GM06990 (cell line): ENCODE measurements at regions not wholly inside any gene's neighbourhood (a gene's known extent, or its start where the extent isn't known, plus 50 kb on each side); places are given as distances from the start of the nearest gene placed in this dataset.
"Not testable (repeated sequence)": the region's sequence is repeated elsewhere in the genome, so short reads cannot be mapped to it uniquely, and the experiment has no call there.

Source experiments
- DNase-seq: peaks from one replicate; pipeline ENCODE4 v3.0.0-alpha.2; 2011; ENCODE audit not compliant: insufficient read length; ENCODE audit errors: extremely low read depth
- H3K27me3 ChIP-seq: replicated peaks from 2 replicates; pipeline ENCODE4 v1.6.0; 2011; ENCODE audit warnings: low read length; ENCODE audit not compliant: control insufficient read depth, insufficient read depth
- H3K36me3 ChIP-seq: 2 replicates; pipeline ENCODE4 v1.5.1; 2011; ENCODE audit warnings: low read length; ENCODE audit not compliant: control insufficient read depth, insufficient read depth
- H3K4me3 ChIP-seq: replicated peaks from 2 replicates; pipeline ENCODE4 v1.5.1; 2011; ENCODE audit warnings: low read depth, mild to moderate bottlenecking, control low read depth, low read length
- CTCF ChIP-seq: IDR thresholded peaks from 2 replicates; pipeline ENCODE4 v1.5.1; 2011; ENCODE audit warnings: low read length, control low read depth, mild to moderate bottlenecking, inconsistent platforms; ENCODE audit not compliant: insufficient read depth, poor library complexity, severe bottlenecking

GRCh38 chr3:105137911-105138310 lies 228.8 kb upstream of the ALCAM start:
- no peak for TF ChIP-seq CTCF
- Histone ChIP-seq H3K27me3 (no peaks in the 10 kb centered on the region), H3K36me3 (no peaks in the 10 kb centered on the region), H3K4me3 (no peak overlapping the region)
- DNase-seq: no peak

- Histone ChIP-seq H3K36me3 (no peaks in the 10 kb centered on the region), H3K27me3 (no peaks in the 10 kb centered on the region), H3K4me3 (no peak overlapping the region)
- no peak for DNase-seq
- no peak for TF ChIP-seq CTCF
Observed at GRCh38 chr3:105139881-105140560, 226.7 kb upstream of the ALCAM start.

- no peak for DNase-seq
- H3K27me3 ChIP-seq: no peaks in the 10 kb centered on the region
- H3K36me3 ChIP-seq: no peaks in the 10 kb centered on the region
- TF ChIP-seq CTCF: no peak
- no peak overlapping the region for H3K4me3 ChIP-seq
Observed at GRCh38 chr3:105140899-105141367, 225.8 kb upstream of the ALCAM start.

- TF ChIP-seq CTCF: no peak
- H3K4me3 ChIP-seq: no peak overlapping the region
- H3K27me3 ChIP-seq: no peaks in the 10 kb centered on the region
- H3K36me3 ChIP-seq: no peaks in the 10 kb centered on the region
- no peak for DNase-seq
Observed at GRCh38 chr3:105144837-105145236, 221.9 kb upstream of the ALCAM start.

GRCh38 chr3:105145511-105145910 lies 221.2 kb upstream of the ALCAM start:
- H3K4me3 ChIP-seq: no peak overlapping the region
- H3K36me3 ChIP-seq: no peaks in the 10 kb centered on the region
- no peaks in the 10 kb centered on the region for H3K27me3 ChIP-seq
- no peak for DNase-seq
- TF ChIP-seq CTCF: no peak

- not testable (repeated sequence) for H3K27me3 ChIP-seq, DNase-seq
Observed at GRCh38 chr3:105149197-105149596, 217.5 kb upstream of the ALCAM start.

More at GRCh38 chr3:105149197-105149596, 217.5 kb upstream of the ALCAM start:
- not testable (repeated sequence) for H3K4me3 ChIP-seq, H3K36me3 ChIP-seq
